Colonic mucosa (tissue), 4 donors: ENCODE measurements at regions not wholly inside any gene's neighbourhood (a gene's known extent, or its start where the extent isn't known, plus 50 kb on each side); places are given as distances from the start of the nearest gene placed in this dataset.

ENCODE experiments used
- DNase-seq: peaks from one replicate; pipeline ENCODE4 v3.0.0-alpha.2; 2020
- H3K27ac ChIP-seq: fragments of 200-600 bp; one replicate; pipeline ENCODE4 v1.8.0; 2021
- H3K27me3 ChIP-seq: fragments of 200-600 bp; one replicate; pipeline ENCODE4 v1.8.0; 2021
- H3K36me3 ChIP-seq: fragments of 200-600 bp; one replicate; pipeline ENCODE4 v1.8.0; 2021
- H3K4me1 ChIP-seq: fragments of 200-600 bp; one replicate; pipeline ENCODE4 v1.8.0; 2021; ENCODE audit warnings: mild to moderate bottlenecking
- H3K4me3 ChIP-seq: fragments of 200-600 bp; one replicate; pipeline ENCODE4 v1.8.0; 2021
- H3K9ac ChIP-seq, 2 donors: one replicate each; pipeline ENCODE4 v1.7.0; 2013; ENCODE audit warnings: control low read depth in 2 of 2, low read depth in 2 of 2, low read length in 2 of 2
- H3K9me3 ChIP-seq: fragments of 200-600 bp; one replicate; pipeline ENCODE4 v1.8.0; 2021
- CTCF ChIP-seq: fragments of 200-600 bp; IDR thresholded peaks from one replicate; pipeline ENCODE4 v1.8.0; 2022; ENCODE audit warnings: antibody characterized with exemption, mild to moderate bottlenecking
- intact Hi-C: fragments of 100-400 bp; cut with DNase I; formaldehyde crosslinking; loops from one replicate; pipeline ENCODE4 v1.14.1; 2022
- donor health status: healthy.
- donor health status: DM: no; HTN: no; CAD: no.
- donor health status: DM: no; HTN: no; CAD: no.

- no peaks in the 10 kb centered on the region for H3K9me3 ChIP-seq
- H3K36me3 ChIP-seq, result no peaks in the 10 kb centered on the region
- H3K27ac ChIP-seq, result no peak overlapping the region
- no peak overlapping the region for H3K4me3 ChIP-seq
- no peak for TF ChIP-seq CTCF
- H3K27me3 ChIP-seq, result no peaks in the 10 kb centered on the region
- H3K4me1 ChIP-seq, result no peaks in the 10 kb centered on the region
- H3K9ac ChIP-seq, result no peak overlapping the region
- DNase-seq, result no peak
- intact Hi-C loops, result no loop called here
Measured at GRCh38 chr11:8829556-8829955, 81.4 kb upstream of the AKIP1 start.

- intact Hi-C loops, result no loop called here
- Histone ChIP-seq H3K4me3 (no peak overlapping the region), H3K36me3 (no peaks in the 10 kb centered on the region), H3K9ac (no peak overlapping the region), H3K27ac (no peak overlapping the region), H3K4me1 (no peaks in the 10 kb centered on the region), H3K9me3 (no peaks in the 10 kb centered on the region), H3K27me3 (no peaks in the 10 kb centered on the region)
- no peak for DNase-seq
- TF ChIP-seq CTCF, result no peak
Measured at GRCh38 chr11:8830641-8831040, 80.3 kb upstream of the AKIP1 start.

GRCh38 chr11:8831861-8832260 is 79.1 kb upstream of the AKIP1 start:
- Histone ChIP-seq H3K36me3 (no peaks in the 10 kb centered on the region), H3K9ac (no peak overlapping the region), H3K27me3 (no peaks in the 10 kb centered on the region), H3K4me3 (no peak overlapping the region), H3K4me1 (no peaks in the 10 kb centered on the region), H3K27ac (no peak overlapping the region), H3K9me3 (no peaks in the 10 kb centered on the region)
- intact Hi-C loops, result no loop called here
- no peak for DNase-seq
- TF ChIP-seq CTCF, result no peak

GRCh38 chr11:8832571-8833260 is 78.3 kb upstream of the AKIP1 start:
- peak overlapping the region in 1 of 2 donors; percentile 43 for H3K9ac ChIP-seq

GRCh38 chr11:8833568-8834315 is 77.2 kb upstream of the AKIP1 start:
- H3K4me3 ChIP-seq, result no peak overlapping the region
- H3K9me3 ChIP-seq, result no peaks in the 10 kb centered on the region
- peak overlapping the region in 1 of 2 donors; percentile 12 for H3K9ac ChIP-seq
- TF ChIP-seq CTCF, result no peak
- DNase-seq, result no peak
- H3K27ac ChIP-seq, result peak overlapping the region; percentile 62
- H3K27me3 ChIP-seq, result no peaks in the 10 kb centered on the region
- intact Hi-C loops, result no loop called here
- H3K36me3 ChIP-seq, result no peaks in the 10 kb centered on the region
- no peaks in the 10 kb centered on the region for H3K4me1 ChIP-seq

More at GRCh38 chr11:8832571-8833260, 78.3 kb upstream of the AKIP1 start:
- H3K27ac ChIP-seq, result peak overlapping the region; percentile 62
- no peaks in the 10 kb centered on the region for H3K27me3 ChIP-seq
- H3K36me3 ChIP-seq, result no peaks in the 10 kb centered on the region
- DNase-seq, result no peak
- no peak overlapping the region for H3K4me3 ChIP-seq
- no peaks in the 10 kb centered on the region for H3K4me1 ChIP-seq
- intact Hi-C loops, result no loop called here
- TF ChIP-seq CTCF, result no peak
- no peaks in the 10 kb centered on the region for H3K9me3 ChIP-seq
